ENCODE measurements at regions not wholly inside any gene's neighbourhood (a gene's known extent, or its start where the extent isn't known, plus 50 kb on each side); places are given as distances from the start of the nearest gene placed in this dataset.

DNA sequence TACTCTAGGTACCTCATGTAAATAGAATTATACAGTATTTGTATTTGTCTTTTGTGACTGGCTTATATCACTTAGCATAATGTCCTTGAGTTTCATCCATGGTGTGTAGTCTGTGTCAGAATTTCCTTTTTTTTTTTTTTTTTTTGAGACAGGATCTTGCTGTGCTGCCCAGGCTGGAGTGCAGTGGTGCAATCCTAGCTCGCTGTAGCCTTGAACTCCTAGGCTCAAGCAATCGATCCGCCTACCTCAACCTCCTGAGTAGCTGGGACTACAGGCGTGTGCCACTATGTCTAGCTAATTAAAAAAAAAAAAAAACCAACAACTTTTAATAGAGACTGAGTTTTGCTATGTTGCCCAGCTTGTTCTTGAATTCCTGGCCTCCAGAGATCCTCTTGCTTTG lies 89.8 kb upstream of the PODXL start:
- DNase-seq (no peak), ATAC-seq (no peak)
- ChIA-PET POLR2A (no interaction called here), CTCF (no interaction called here)
- Mint-ChIP-seq H3K4me3 (no peak overlapping the region), H3K27ac (no peak overlapping the region), H3K27me3 (peaks cover 6% of the 10 kb centered on the region), H3K4me1 (ENCODE audit: low read depth) (no peaks in the 10 kb centered on the region), H3K9me3 (no peaks in the 10 kb centered on the region), H3K36me3 (ENCODE audit: low read depth) (no peaks in the 10 kb centered on the region)
- intact Hi-C loops (cut with micrococcal nuclease): no loop called here
- TF ChIP-seq, protein P1, sequence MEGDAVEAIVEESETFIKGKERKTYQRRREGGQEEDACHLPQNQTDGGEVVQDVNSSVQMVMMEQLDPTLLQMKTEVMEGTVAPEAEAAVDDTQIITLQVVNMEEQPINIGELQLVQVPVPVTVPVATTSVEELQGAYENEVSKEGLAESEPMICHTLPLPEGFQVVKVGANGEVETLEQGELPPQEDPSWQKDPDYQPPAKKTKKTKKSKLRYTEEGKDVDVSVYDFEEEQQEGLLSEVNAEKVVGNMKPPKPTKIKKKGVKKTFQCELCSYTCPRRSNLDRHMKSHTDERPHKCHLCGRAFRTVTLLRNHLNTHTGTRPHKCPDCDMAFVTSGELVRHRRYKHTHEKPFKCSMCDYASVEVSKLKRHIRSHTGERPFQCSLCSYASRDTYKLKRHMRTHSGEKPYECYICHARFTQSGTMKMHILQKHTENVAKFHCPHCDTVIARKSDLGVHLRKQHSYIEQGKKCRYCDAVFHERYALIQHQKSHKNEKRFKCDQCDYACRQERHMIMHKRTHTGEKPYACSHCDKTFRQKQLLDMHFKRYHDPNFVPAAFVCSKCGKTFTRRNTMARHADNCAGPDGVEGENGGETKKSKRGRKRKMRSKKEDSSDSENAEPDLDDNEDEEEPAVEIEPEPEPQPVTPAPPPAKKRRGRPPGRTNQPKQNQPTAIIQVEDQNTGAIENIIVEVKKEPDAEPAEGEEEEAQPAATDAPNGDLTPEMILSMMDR (IDR thresholded peaks at IDR 0.05): no peak

DNA sequence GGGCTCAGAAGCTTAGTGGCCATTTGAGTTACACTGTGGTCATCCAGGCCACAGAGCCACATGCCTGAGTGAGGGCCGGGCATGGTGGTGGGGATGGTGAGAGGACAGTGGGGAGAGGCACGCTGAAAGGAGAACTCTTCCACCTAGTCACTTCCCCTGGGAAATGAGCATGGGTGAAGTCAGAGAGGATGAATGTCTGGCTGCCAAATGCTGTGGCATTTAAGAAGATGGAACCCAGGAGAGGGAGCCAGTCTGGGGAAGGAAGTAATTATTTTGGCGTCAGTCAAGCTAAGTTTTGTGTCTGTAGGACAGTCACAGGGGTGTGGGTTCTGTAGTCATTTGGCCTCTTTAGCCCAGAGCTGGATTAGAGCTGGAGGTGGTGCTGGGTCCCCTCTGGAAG lies 86.0 kb upstream of the PODXL start:
- ATAC-seq: no peak
- ChIA-PET POLR2A (no interaction called here), CTCF (no interaction called here)

DNA sequence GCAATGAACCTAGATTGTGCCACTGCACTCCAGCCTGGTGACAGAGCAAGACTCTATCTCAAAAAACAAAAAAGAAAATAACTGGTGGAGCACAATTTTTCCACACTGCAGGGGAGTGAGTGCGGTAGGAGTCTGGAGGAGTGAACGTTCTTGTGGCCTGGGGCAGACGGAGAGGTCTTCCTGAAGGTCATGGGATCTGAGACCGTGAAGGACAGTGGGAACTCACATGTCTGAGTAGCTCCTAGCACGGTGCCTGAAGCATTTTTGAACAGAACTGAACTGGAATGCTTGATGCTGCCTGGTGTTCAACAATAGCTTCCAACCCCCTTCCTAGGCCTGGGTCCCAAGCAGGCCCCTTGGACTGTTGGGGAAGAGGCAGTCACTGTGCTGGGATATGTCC lies 84.3 kb upstream of the PODXL start:
- H3K4me1 Mint-ChIP-seq (ENCODE audit: low read depth): no peaks in the 10 kb centered on the region
- DNase-seq (no peak), ATAC-seq (no peak)
- H3K9me3 Mint-ChIP-seq: no peaks in the 10 kb centered on the region
- no peak overlapping the region for H3K27ac Mint-ChIP-seq
- no peaks in the 10 kb centered on the region for H3K36me3 Mint-ChIP-seq (ENCODE audit: low read depth)
- intact Hi-C loops (cut with micrococcal nuclease): no loop called here
- no peak overlapping the region for H3K4me3 Mint-ChIP-seq
- CTCF ChIA-PET: no interaction called here
- POLR2A ChIA-PET: no interaction called here
- TF ChIP-seq, protein P1 (IDR thresholded peaks at IDR 0.05): no peak
- peaks cover 10% of the 10 kb centered on the region for H3K27me3 Mint-ChIP-seq

More for the DNA sequence above, 86.0 kb upstream of the PODXL start:
- H3K27me3 Mint-ChIP-seq: peaks cover 10% of the 10 kb centered on the region
- intact Hi-C loops (cut with micrococcal nuclease): no loop called here
- no peak overlapping the region for H3K27ac Mint-ChIP-seq
- H3K9me3 Mint-ChIP-seq: no peaks in the 10 kb centered on the region
- DNase-seq: no peak
- no peaks in the 10 kb centered on the region for H3K4me1 Mint-ChIP-seq (ENCODE audit: low read depth)
- no peak overlapping the region for H3K4me3 Mint-ChIP-seq
- H3K36me3 Mint-ChIP-seq (ENCODE audit: low read depth): no peaks in the 10 kb centered on the region
- TF ChIP-seq, protein P1 (IDR thresholded peaks at IDR 0.05): no peak

DNA sequence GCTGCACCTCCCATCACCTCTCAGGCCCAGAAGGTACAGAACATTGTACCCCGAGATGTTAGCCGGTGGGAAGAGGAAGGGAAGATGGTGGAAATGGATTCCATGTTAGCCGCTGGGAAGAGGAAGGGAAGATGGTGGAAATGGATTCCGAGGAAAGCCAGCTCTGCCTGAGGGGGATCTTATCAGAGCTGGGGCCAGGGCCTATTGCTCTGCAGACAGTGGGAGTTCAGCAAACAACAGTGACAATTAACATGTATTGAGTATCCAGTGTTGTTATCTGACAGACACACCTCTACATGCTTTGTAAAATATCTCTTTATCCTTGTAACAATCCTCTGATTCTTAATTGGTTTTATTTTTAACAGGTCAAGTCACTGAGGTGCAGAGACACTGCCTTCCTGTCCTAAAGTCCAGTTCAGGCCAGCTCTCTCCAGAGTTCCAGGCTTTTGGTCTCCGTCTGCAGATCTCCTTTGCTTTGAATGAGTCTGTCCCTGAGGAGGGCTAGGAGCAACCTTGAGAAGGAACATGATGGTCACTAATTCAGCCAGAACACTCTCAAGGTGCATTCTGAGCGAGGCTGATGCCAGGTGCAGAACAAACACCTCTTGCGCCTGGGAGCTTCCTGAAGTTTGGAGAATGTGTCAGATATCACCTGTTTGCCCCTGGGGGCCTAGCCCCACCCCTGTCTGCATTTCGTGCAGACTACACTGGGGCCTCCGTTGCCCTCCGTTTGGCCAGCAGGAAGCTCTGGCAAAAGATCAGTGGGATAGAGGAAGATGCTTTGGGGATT lies 82.4 kb upstream of the PODXL start:
- Mint-ChIP-seq H3K36me3 (ENCODE audit: low read depth) (no peaks in the 10 kb centered on the region), H3K4me3 (no peak overlapping the region), H3K27me3 (peaks cover 10% of the 10 kb centered on the region), H3K4me1 (ENCODE audit: low read depth) (no peaks in the 10 kb centered on the region), H3K9me3 (no peaks in the 10 kb centered on the region), H3K27ac (no peak overlapping the region)
- ATAC-seq: no peak
- intact Hi-C loops (cut with micrococcal nuclease): no loop called here
- POLR2A ChIA-PET: no interaction called here
- CTCF ChIA-PET: no interaction called here
- DNase-seq: no peak
- TF ChIP-seq, protein P1 (IDR thresholded peaks at IDR 0.05): no peak

DNA sequence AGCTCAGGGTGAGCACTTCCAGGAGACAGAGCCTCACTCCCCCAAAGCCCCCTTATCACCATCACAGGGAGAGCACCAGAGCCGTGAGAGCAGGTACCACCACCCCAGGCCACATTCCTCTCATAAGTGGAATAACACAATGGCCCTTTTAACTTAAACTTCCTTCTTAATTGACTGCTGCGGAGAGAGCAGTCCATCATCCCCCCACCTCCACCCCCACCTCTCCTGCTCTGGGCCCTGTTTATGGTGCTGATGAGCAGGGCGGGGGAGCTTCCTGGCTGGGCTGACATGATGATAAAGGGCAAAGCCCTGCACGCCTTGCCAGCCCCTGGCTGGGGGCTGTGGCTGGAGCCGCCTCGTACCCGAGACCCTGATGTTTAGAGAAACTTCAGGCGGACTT lies 81.4 kb upstream of the PODXL start:
- ATAC-seq (no peak), DNase-seq (no peak)
- intact Hi-C loops (cut with micrococcal nuclease): no loop called here
- Mint-ChIP-seq H3K27me3 (peaks cover 10% of the 10 kb centered on the region), H3K27ac (no peak overlapping the region), H3K9me3 (no peaks in the 10 kb centered on the region), H3K4me1 (ENCODE audit: low read depth) (no peaks in the 10 kb centered on the region), H3K36me3 (ENCODE audit: low read depth) (no peaks in the 10 kb centered on the region), H3K4me3 (no peak overlapping the region)
- POLR2A ChIA-PET: no interaction called here
- TF ChIP-seq, protein P1 (IDR thresholded peaks at IDR 0.05): no peak
- CTCF ChIA-PET: no interaction called here

Measured in activated CD8-positive, alpha-beta T cell treated with anti-CD3 and anti-CD28 coated beads for 36 hours (primary cell).